Esophagus squamous epithelium (tissue), 5 donors: ENCODE measurements at regions not wholly inside any gene's neighbourhood (a gene's known extent, or its start where the extent isn't known, plus 50 kb on each side); places are given as distances from the start of the nearest gene placed in this dataset.
"Not testable (repeated sequence)": the region's sequence is repeated elsewhere in the genome, so short reads cannot be mapped to it uniquely, and the experiment has no call there.

Experiments used
- DNase-seq: peaks from one replicate; lab custom pipeline; 2025; lab: John Stamatoyannopoulos, UW
- H3K27ac ChIP-seq, 4 donors: fragments of 200-600 bp; sonication (generic); one replicate each; pipeline ENCODE4 v1.5.1; 2016 to 2019; ENCODE audit warnings: mild to moderate bottlenecking in 1 of 4
- H3K27me3 ChIP-seq, 4 donors: fragments of 200-600 bp; sonication (generic); 1 replicate in 3 of 4; 2 replicates in 1 of 4; pipeline versions ENCODE4 v1.5.1 to v1.6.0; 2017 to 2021; ENCODE audit warnings: antibody characterized with exemption in 1 of 4
- H3K36me3 ChIP-seq, 3 donors: fragments of 200-600 bp; sonication (generic); one replicate each; pipeline ENCODE4 v1.5.1; 2016 to 2019
- H3K4me1 ChIP-seq, 3 donors: fragments of 200-600 bp; sonication (generic); one replicate each; pipeline ENCODE4 v1.5.1; 2017 to 2019
- H3K4me3 ChIP-seq, 4 donors: fragments of 200-600 bp; sonication (generic); 1 replicate in 3 of 4; 2 replicates in 1 of 4; pipeline ENCODE4 v1.5.1; 2016 to 2019; ENCODE audit warnings: mild to moderate bottlenecking in 2 of 4, moderate library complexity in 1 of 4
- H3K9me3 ChIP-seq, 3 donors: fragments of 200-600 bp; sonication (generic); one replicate each; pipeline ENCODE4 v1.5.1; 2016 to 2019
- POLR2A ChIP-seq, 4 donors: fragments of 450-650 bp; IDR thresholded peaks; one replicate each; pipeline ENCODE4 v1.6.1; 2017; ENCODE audit warnings: antibody characterized with exemption in 4 of 4, mild to moderate bottlenecking in 4 of 4, moderate library complexity in 3 of 4
- whole genome bisulfite sequencing, 2 donors: methylation state at CpG; one replicate each; pipeline ENCODE4 v1.1.5; 2018; 5-methylcytosine and 5-hydroxymethylcytosine counted together
- intact Hi-C: fragments of 100-400 bp; cut with DNase I; formaldehyde crosslinking; loops from one replicate; pipeline ENCODE4 v1.15.0; 2022
- TF ChIP-seq, protein P1 (sequence below), 6 experiments: fragments of 450-650 bp in 4 of 6; fragments of 200-600 bp in 2 of 6; sonication (generic) in 2 of 6; IDR thresholded peaks; one replicate each; pipeline ENCODE4 v1.5.1; 2016 to 2019; ENCODE audit warnings: antibody characterized with exemption in 6 of 6, mild to moderate bottlenecking in 4 of 6, moderate library complexity in 4 of 6
- donor health status: DM: yes; HTN: yes; CAD: no.

DNA sequence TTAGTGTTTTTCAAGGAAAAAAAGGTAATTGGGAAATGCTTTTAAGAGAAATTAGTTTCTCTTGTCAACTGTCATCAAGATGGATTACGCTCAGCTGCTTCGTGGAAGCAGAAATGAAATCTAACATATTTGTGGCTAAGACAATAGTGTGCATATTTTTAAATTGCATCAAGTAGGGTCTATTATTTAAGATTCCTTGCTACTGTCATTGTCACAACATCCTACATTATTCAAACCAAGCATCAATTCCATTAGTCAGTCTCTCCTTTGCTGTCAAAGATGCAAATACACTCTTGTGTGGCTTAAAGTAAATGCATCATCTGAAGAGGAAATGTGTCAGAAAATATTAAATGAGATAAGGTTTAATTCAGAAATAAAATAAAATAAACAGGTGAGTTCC lies 1277.6 kb upstream of the SEL1L start:
- TF ChIP-seq, protein P1, sequence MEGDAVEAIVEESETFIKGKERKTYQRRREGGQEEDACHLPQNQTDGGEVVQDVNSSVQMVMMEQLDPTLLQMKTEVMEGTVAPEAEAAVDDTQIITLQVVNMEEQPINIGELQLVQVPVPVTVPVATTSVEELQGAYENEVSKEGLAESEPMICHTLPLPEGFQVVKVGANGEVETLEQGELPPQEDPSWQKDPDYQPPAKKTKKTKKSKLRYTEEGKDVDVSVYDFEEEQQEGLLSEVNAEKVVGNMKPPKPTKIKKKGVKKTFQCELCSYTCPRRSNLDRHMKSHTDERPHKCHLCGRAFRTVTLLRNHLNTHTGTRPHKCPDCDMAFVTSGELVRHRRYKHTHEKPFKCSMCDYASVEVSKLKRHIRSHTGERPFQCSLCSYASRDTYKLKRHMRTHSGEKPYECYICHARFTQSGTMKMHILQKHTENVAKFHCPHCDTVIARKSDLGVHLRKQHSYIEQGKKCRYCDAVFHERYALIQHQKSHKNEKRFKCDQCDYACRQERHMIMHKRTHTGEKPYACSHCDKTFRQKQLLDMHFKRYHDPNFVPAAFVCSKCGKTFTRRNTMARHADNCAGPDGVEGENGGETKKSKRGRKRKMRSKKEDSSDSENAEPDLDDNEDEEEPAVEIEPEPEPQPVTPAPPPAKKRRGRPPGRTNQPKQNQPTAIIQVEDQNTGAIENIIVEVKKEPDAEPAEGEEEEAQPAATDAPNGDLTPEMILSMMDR (IDR thresholded peaks at IDR 0.05) = no peak
- no peak for TF ChIP-seq POLR2A (IDR thresholded peaks at IDR 0.05)
- Histone ChIP-seq H3K4me3 (no peak overlapping the region), H3K4me1 (no peaks in the 10 kb centered on the region), H3K9me3 (no peaks in the 10 kb centered on the region), H3K27ac (no peak overlapping the region), H3K36me3 (no peaks in the 10 kb centered on the region), H3K27me3 (no peaks in the 10 kb centered on the region)
- intact Hi-C loops = no loop called here
- no peak for DNase-seq
- WGBS, 2 donors = 75 to 84% methylated on average over 2 of the region's 2 CpGs

DNA sequence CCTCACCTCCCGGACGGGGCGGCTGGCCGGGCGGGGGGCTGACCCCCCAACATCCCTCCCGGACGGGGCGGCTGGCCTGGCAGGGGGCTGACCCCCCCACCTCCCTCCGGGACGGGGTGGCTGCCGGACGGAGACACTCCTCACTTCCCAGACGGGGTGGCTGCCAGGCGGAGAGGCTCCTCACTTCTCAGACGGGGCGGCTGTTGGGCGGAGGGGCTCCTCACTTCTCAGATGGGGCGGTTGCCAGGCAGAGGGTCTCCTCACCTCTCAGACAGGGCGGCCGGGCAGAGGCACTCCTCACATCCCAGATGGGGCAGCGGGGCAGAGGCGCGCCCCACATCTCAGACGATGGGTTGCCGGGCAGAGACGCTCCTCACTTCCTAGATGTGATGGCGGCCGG lies 1280.7 kb upstream of the SEL1L start:
- no CpG with 5 or more reads among the region's 28 CpGs for WGBS, 2 donors
- H3K4me3 ChIP-seq, H3K4me1 ChIP-seq, H3K27me3 ChIP-seq, DNase-seq, H3K27ac ChIP-seq, H3K36me3 ChIP-seq, intact Hi-C loops, H3K9me3 ChIP-seq: not testable (repeated sequence)

DNA sequence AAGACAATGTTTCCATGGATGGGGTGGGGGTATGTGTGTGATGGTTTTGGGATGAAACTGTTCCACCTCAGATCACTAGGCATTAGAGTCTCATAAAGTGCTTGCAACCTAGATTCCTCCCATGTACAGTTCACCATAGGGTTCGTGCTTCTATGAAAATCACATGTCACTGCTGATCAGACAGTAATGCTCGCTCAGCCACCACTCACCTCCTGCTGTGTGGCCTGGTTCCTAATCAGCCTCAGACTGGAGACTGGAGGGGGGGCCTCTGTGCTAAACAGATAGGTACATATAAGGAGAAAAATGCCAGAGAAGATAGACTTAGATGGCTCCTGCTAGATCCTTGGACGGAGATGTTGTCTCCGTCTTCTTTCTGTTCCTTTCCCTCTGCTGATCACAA lies 1296.9 kb upstream of the SEL1L start:
- intact Hi-C loops = no loop called here
- no peak for TF ChIP-seq POLR2A (IDR thresholded peaks at IDR 0.05)
- TF ChIP-seq, protein P1 (IDR thresholded peaks at IDR 0.05) = no peak
- WGBS, 2 donors = 72 to 80% methylated on average over 4 of the region's 4 CpGs
- H3K9me3 ChIP-seq = no peaks in the 10 kb centered on the region
- no peaks in the 10 kb centered on the region for H3K36me3 ChIP-seq
- H3K4me3 ChIP-seq = no peak overlapping the region
- no peaks in the 10 kb centered on the region for H3K27me3 ChIP-seq
- no peaks in the 10 kb centered on the region for H3K4me1 ChIP-seq
- DNase-seq = no peak
- H3K27ac ChIP-seq = no peak overlapping the region

DNA sequence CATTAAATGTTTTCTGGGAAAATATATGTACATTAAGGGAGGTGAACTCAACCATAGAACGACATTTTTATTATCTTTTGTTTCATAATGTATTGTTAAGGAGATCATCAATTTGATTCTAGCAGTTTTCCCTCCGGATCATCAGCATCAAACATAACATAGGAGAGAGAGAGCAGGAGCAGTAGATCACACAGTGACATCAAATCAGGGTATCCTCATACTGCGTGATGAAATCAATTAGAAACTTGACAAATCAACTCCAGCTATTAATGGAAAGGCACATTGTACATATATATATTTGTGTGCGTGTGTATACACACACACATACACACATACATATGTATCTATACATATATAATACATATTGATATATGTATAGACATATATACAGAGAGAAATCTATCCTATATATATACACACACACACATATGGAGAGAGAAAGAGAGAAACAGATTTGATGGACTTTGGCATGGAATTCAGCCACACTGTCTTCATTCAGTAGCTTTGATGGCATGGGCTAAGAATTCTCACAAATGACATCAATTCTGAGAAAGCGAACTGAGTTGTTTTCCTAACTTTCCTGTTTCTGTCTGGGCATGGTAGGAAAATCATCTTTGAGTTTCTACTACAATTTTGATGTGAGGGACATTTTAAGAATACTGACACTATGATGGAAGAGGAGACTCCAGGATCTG lies 1302.8 kb upstream of the SEL1L start:
- no peak for TF ChIP-seq POLR2A (IDR thresholded peaks at IDR 0.05)
- TF ChIP-seq, protein P1 (IDR thresholded peaks at IDR 0.05) = no peak
- no peak for DNase-seq
- Histone ChIP-seq H3K27ac (no peak overlapping the region), H3K4me1 (no peaks in the 10 kb centered on the region), H3K4me3 (no peak overlapping the region), H3K36me3 (no peaks in the 10 kb centered on the region), H3K27me3 (no peaks in the 10 kb centered on the region), H3K9me3 (no peaks in the 10 kb centered on the region)
- intact Hi-C loops = no loop called here
- 87 to 91% methylated on average over 5 of the region's 5 CpGs for WGBS, 2 donors

DNA sequence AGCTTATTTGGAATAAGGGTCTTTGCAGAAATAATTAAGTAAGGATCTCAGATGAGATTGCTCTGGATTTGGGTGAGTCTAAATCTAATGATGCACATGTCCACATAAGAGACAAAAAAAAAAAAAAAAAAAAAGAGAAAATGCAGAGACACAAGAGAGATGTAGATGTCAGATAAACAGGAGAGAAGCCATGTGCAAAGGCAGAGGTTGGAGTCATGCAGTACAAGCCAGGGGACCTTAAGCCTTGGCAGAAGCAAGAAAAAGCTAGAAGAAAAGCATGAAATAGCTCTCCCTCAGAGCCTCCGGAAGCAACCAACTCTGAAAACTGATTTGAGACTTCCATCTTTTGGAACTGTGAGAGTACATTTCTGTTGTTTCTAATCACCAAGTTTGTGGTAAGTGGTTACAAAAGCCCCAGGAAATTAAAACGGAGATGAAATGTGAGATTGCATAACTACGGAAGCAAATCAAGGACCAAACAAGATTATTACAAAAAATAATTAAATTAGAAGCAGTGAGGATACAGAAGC lies 1304.0 kb upstream of the SEL1L start:
- Histone ChIP-seq H3K27me3 (no peaks in the 10 kb centered on the region), H3K4me3 (no peak overlapping the region), H3K9me3 (no peaks in the 10 kb centered on the region), H3K27ac (no peak overlapping the region), H3K36me3 (no peaks in the 10 kb centered on the region), H3K4me1 (no peaks in the 10 kb centered on the region)
- WGBS, 2 donors = 66 to 70% methylated on average over 3 of the region's 3 CpGs
- no peak for TF ChIP-seq POLR2A (IDR thresholded peaks at IDR 0.05)
- TF ChIP-seq, protein P1 (IDR thresholded peaks at IDR 0.05) = no peak
- intact Hi-C loops = no loop called here
- DNase-seq = no peak
